ENCODE measurements at regions not wholly inside any gene's neighbourhood (a gene's known extent, or its start where the extent isn't known, plus 50 kb on each side); places are given as distances from the start of the nearest gene placed in this dataset.
"Not testable (repeated sequence)": the region's sequence is repeated elsewhere in the genome, so short reads cannot be mapped to it uniquely, and the experiment has no call there.

DNA sequence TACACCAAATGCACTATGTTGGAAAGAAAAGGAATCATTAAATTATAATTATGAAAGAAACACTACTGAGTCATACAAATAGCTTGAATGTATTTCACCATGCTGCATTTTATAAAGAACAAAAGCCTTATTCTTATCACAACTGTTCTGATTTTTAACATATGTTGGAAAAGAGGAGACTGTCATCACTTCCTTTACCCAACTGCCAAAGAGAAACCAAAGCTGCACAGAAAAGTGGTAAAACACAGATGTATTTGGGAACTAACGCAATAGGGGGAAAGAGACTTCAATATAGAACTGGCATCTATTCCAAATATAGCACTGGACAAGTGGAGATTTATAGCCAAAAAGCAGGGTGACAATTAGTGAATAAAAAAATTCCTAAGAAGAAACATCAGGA lies 181.0 kb downstream of the SPANXN3 start (continued):
- TF ChIP-seq, protein P1, sequence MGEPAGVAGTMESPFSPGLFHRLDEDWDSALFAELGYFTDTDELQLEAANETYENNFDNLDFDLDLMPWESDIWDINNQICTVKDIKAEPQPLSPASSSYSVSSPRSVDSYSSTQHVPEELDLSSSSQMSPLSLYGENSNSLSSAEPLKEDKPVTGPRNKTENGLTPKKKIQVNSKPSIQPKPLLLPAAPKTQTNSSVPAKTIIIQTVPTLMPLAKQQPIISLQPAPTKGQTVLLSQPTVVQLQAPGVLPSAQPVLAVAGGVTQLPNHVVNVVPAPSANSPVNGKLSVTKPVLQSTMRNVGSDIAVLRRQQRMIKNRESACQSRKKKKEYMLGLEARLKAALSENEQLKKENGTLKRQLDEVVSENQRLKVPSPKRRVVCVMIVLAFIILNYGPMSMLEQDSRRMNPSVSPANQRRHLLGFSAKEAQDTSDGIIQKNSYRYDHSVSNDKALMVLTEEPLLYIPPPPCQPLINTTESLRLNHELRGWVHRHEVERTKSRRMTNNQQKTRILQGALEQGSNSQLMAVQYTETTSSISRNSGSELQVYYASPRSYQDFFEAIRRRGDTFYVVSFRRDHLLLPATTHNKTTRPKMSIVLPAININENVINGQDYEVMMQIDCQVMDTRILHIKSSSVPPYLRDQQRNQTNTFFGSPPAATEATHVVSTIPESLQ (CRISPR knock-in tag; IDR thresholded peaks at IDR 0.05): no peak
- TF ChIP-seq RELA (CRISPR knock-in tag; IDR thresholded peaks at IDR 0.05; ENCODE audit: borderline replicate concordance) (no peak), FOXJ3 (CRISPR knock-in tag; IDR thresholded peaks at IDR 0.05; ENCODE audit: borderline replicate concordance) (no peak)

DNA sequence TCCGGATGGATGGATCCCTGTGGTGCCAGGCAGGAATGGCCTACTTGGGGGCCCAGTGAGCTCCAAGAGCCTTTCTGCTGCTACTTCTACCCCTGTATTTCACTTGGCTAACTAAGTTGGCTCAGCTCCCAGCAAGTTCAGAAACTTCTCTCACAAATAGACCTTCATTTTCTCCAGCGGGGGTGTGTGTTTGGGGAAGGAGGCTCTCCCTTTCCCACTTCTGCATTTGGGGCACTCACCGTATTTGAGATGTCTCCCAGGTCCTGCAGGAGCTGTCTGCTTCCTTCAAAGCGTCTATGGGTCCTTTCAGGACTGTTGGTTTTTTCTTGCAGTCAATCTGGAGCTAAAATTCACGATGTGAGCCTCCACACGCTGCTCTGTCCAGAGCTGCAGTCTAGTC lies 197.7 kb downstream of the SPANXN3 start:
- CTCF ChIA-PET: no interaction called here
- ATAC-seq (no peak), DNase-seq (ENCODE audit: low spot score) (no peak)
- Mint-ChIP-seq H3K27ac (no peak overlapping the region), H3K36me3 (peaks cover 43% of the 10 kb centered on the region), H3K27me3 (ENCODE audit: low read depth) (no peaks in the 10 kb centered on the region; the same call in 1 of the 2 replicates), H3K4me3 (no peak overlapping the region), H3K9me3 (peaks cover 55% of the 10 kb centered on the region), H3K4me1 (no peaks in the 10 kb centered on the region)
- TF ChIP-seq ZNF317 (CRISPR knock-in tag; IDR thresholded peaks at IDR 0.05; ENCODE audit: borderline replicate concordance, low read depth): no peak
- no peak for TF ChIP-seq ZBTB21 (CRISPR knock-in tag; IDR thresholded peaks at IDR 0.05; ENCODE audit: borderline replicate concordance)
- no peak for TF ChIP-seq CBFB (CRISPR knock-in tag; IDR thresholded peaks at IDR 0.05; ENCODE audit: low read depth)
- TF ChIP-seq GTF2I (CRISPR knock-in tag; conservative IDR thresholded peaks at IDR 0.05): no peak
- no peak for TF ChIP-seq NFATC4 (CRISPR knock-in tag; IDR thresholded peaks at IDR 0.05)
- TF ChIP-seq, protein P2, sequence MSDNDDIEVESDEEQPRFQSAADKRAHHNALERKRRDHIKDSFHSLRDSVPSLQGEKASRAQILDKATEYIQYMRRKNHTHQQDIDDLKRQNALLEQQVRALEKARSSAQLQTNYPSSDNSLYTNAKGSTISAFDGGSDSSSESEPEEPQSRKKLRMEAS (CRISPR knock-in tag; IDR thresholded peaks at IDR 0.05): no peak
- no peak for TF ChIP-seq ZNF423 (CRISPR knock-in tag; IDR thresholded peaks at IDR 0.05)
- TF ChIP-seq, protein P3, sequence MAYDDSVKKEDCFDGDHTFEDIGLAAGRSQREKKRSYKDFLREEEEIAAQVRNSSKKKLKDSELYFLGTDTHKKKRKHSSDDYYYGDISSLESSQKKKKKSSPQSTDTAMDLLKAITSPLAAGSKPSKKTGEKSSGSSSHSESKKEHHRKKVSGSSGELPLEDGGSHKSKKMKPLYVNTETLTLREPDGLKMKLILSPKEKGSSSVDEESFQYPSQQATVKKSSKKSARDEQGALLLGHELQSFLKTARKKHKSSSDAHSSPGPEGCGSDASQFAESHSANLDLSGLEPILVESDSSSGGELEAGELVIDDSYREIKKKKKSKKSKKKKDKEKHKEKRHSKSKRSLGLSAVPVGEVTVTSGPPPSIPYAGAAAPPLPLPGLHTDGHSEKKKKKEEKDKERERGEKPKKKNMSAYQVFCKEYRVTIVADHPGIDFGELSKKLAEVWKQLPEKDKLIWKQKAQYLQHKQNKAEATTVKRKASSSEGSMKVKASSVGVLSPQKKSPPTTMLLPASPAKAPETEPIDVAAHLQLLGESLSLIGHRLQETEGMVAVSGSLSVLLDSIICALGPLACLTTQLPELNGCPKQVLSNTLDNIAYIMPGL (CRISPR knock-in tag; IDR thresholded peaks at IDR 0.05): no peak
- no peak for TF ChIP-seq ZNF219 (CRISPR knock-in tag; IDR thresholded peaks at IDR 0.05; ENCODE audit: borderline replicate concordance)
- no peak for TF ChIP-seq EMX1 (CRISPR knock-in tag; IDR thresholded peaks at IDR 0.05)
- TF ChIP-seq FOXP1 (CRISPR knock-in tag; IDR thresholded peaks at IDR 0.05; ENCODE audit: borderline replicate concordance): no peak
- TF ChIP-seq RELA (CRISPR knock-in tag; IDR thresholded peaks at IDR 0.05; ENCODE audit: borderline replicate concordance): no peak
- TF ChIP-seq RORB (CRISPR knock-in tag; IDR thresholded peaks at IDR 0.05): no peak
- no peak for TF ChIP-seq SP1 (CRISPR knock-in tag; conservative IDR thresholded peaks at IDR 0.05)
- TF ChIP-seq CREM (CRISPR knock-in tag; IDR thresholded peaks at IDR 0.05): no peak
- TF ChIP-seq, protein P4, sequence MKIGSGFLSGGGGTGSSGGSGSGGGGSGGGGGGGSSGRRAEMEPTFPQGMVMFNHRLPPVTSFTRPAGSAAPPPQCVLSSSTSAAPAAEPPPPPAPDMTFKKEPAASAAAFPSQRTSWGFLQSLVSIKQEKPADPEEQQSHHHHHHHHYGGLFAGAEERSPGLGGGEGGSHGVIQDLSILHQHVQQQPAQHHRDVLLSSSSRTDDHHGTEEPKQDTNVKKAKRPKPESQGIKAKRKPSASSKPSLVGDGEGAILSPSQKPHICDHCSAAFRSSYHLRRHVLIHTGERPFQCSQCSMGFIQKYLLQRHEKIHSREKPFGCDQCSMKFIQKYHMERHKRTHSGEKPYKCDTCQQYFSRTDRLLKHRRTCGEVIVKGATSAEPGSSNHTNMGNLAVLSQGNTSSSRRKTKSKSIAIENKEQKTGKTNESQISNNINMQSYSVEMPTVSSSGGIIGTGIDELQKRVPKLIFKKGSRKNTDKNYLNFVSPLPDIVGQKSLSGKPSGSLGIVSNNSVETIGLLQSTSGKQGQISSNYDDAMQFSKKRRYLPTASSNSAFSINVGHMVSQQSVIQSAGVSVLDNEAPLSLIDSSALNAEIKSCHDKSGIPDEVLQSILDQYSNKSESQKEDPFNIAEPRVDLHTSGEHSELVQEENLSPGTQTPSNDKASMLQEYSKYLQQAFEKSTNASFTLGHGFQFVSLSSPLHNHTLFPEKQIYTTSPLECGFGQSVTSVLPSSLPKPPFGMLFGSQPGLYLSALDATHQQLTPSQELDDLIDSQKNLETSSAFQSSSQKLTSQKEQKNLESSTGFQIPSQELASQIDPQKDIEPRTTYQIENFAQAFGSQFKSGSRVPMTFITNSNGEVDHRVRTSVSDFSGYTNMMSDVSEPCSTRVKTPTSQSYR (CRISPR knock-in tag; IDR thresholded peaks at IDR 0.05): no peak
- TF ChIP-seq, protein P5, sequence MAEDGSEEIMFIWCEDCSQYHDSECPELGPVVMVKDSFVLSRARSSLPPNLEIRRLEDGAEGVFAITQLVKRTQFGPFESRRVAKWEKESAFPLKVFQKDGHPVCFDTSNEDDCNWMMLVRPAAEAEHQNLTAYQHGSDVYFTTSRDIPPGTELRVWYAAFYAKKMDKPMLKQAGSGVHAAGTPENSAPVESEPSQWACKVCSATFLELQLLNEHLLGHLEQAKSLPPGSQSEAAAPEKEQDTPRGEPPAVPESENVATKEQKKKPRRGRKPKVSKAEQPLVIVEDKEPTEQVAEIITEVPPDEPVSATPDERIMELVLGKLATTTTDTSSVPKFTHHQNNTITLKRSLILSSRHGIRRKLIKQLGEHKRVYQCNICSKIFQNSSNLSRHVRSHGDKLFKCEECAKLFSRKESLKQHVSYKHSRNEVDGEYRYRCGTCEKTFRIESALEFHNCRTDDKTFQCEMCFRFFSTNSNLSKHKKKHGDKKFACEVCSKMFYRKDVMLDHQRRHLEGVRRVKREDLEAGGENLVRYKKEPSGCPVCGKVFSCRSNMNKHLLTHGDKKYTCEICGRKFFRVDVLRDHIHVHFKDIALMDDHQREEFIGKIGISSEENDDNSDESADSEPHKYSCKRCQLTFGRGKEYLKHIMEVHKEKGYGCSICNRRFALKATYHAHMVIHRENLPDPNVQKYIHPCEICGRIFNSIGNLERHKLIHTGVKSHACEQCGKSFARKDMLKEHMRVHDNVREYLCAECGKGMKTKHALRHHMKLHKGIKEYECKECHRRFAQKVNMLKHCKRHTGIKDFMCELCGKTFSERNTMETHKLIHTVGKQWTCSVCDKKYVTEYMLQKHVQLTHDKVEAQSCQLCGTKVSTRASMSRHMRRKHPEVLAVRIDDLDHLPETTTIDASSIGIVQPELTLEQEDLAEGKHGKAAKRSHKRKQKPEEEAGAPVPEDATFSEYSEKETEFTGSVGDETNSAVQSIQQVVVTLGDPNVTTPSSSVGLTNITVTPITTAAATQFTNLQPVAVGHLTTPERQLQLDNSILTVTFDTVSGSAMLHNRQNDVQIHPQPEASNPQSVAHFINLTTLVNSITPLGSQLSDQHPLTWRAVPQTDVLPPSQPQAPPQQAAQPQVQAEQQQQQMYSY (CRISPR knock-in tag; IDR thresholded peaks at IDR 0.05): no peak
- POLR2A ChIA-PET: no interaction called here

DNA sequence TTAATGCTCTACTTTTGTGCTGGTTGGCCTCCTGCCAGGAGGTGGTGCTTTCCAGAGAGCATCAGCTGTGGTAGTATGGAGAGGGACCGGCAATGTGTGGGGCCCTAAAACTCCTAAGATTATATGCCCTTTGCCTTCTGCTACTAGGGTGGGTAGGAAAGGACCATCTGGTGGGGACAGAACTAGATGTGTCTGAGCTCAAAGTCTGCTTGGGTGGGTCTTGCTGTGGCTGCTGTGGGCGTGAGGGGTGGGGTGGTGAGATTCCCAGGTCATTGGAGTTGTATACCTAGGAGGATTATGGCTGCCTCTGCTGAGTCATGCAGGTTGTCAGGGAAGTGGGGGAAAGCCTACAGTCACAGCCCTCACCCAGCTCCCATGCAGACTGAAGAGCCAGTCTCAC lies 198.4 kb downstream of the SPANXN3 start:
- H3K27ac Mint-ChIP-seq; H3K4me3 Mint-ChIP-seq; DNase-seq (ENCODE audit: low spot score); POLR2A ChIA-PET; ATAC-seq; CTCF ChIA-PET; H3K4me1 Mint-ChIP-seq; H3K27me3 Mint-ChIP-seq (ENCODE audit: low read depth): not testable (repeated sequence)
- Mint-ChIP-seq H3K9me3 (peaks cover 55% of the 10 kb centered on the region), H3K36me3 (peaks cover 45% of the 10 kb centered on the region)

Data from WTC11 (cell line).